HG03469 (cell line): ENCODE measurements at regions not wholly inside any gene's neighbourhood (a gene's known extent, or its start where the extent isn't known, plus 50 kb on each side); places are given as distances from the start of the nearest gene placed in this dataset.

Experiments
- ATAC-seq: cut with Tn5 transposase; IDR thresholded peaks from one replicate; pipeline ENCODE4 v1.9.1; 2021; ENCODE audit warnings: mild to moderate bottlenecking, moderate library complexity, moderate number of reproducible peaks; ENCODE audit not compliant: unreplicated experiment

GRCh38 chr5:61735531-61735930 is 403.5 kb downstream of the ZSWIM6 start:
- ATAC-seq = no peak

- no peak for ATAC-seq
Measured at GRCh38 chr5:61735995-61736394, 403.9 kb downstream of the ZSWIM6 start.

- ATAC-seq = no peak
Measured at GRCh38 chr5:61737301-61737963, 405.4 kb downstream of the ZSWIM6 start.

GRCh38 chr5:61737964-61738340 is 405.9 kb downstream of the ZSWIM6 start:
- ATAC-seq = no peak

DNA sequence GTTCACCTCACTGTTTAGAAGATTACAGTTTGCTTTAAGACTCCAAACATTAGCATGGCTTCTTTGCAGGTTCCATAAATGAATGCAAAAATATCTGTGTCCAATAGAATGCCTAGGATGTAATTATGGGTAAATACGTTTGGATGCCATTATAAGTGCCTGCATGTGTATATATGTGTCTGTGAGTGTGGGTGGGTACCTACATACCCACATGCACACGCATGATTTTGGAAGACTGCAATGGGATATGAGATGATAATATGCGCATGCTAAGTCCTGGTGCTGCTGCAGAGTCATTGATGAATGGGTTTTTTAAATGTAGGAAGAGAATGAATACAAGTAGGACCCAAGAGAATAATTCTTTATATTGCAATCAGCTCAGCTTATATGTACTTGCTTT is 406.4 kb downstream of the ZSWIM6 start:
- no peak for ATAC-seq

DNA sequence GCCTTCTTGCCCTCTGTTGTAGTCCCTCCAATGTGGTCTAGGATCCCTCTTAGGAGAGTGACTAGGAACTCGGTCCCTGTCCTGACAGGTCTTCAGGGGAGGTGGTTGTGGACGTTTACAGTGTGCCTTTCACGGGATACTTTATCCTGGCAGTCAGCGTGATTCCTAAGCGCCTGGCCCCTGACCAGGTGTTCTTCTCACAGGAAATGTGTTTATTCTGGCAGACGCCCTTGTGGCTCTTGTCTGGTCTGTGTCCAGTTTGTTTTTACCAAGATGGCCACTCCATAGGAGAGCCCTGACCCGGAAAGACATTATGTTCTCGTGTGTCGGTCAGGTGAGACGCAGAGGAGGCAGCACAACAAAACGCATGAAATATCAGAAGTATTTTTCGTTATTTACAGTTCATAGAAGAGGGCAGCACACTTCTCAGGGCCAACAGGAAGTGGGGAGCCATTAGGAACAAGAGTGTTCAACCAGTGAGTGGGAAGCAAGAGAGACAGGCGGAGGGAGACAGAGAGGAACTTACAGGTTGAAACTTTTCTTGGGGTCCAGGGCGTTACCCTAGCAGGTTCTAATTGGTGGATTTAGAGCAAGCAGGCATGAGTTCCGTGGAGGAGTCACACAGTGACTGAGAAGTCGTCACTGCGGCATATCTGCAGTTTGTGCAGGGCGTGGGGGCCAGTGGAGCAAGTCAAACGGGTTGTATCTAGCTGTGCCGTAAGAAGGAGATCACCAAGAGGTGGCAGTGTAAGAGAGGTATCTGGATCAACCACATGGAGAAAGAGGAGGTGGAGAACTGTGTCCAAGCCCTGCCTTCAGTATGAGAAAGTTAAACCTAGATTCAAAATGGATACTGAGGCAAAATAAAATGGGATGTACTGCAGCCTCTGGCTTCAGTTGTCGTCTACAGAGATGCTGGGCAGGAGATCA is 412.9 kb downstream of the ZSWIM6 start:
- no peak for ATAC-seq

GRCh38 chr5:61746831-61747575 is 414.9 kb downstream of the ZSWIM6 start:
- no peak for ATAC-seq

- ATAC-seq = no peak
Measured at GRCh38 chr5:61748121-61748520, 416.1 kb downstream of the ZSWIM6 start.

- no peak for ATAC-seq
Measured at GRCh38 chr5:61748651-61749050, 416.6 kb downstream of the ZSWIM6 start.

- ATAC-seq = no peak
Measured at GRCh38 chr5:61752588-61752987, 420.5 kb downstream of the ZSWIM6 start.

DNA sequence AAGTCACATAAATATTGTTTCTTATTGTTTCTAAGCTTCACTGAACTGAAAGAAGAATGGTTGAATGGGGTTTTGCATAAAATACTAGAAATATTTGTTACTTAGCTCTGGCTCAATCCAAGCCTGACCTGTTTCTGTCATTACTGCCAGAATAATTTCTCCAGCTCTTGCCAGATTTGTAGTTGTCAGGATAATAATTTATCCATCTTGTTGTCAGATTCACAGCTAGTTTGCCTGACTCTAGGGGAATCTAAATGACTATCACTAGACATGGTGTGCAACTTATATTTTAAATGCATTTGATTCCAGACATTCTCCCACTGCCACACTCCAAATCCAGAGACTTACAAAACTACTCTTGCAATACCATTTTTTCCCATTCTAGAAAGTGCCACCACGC is 422.7 kb downstream of the ZSWIM6 start:
- no peak for ATAC-seq

DNA sequence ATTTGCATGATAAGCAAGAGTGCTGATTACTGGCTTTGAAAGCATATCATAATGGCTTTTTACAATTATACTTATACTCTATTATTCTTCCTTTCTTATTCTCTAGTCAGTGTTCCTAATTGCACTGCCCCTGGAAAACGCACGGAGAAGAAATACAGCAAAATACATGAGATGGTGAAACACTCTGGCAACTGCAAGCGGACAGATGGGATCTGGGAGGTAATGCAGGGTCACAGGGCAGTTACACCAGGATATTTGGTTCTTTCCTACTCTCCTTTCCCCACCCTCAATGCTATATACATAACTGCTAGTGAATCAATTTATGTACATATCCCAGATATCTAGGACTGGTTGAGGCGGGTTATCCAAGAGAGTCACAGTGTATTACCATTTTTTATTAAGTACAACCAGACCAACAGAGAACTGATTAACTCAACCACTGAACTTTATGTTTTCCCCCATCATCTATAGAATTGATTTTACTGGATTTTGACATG is 423.7 kb downstream of the ZSWIM6 start:
- no peak for ATAC-seq

DNA sequence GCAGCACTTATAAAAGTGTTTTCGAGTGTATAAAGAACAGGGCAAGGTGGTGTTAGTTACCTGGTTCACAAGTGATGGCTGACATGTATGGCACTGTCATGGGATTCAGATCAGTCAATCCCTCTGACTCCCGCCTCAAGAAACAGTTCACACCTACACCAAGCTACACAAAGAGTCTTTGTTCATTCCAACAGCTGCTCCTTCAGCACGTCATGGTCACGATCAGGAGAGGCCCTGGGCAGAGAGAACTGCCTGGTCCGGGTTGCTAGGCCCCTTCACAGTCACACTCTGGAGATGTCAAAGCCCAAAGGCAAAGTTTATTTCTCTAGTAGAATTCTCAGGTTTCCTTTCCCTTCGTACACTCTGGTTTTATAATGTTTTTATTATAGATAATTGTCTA is 426.7 kb downstream of the ZSWIM6 start:
- no peak for ATAC-seq

- ATAC-seq = no peak
Measured at GRCh38 chr5:61765471-61765870, 433.4 kb downstream of the ZSWIM6 start.

DNA sequence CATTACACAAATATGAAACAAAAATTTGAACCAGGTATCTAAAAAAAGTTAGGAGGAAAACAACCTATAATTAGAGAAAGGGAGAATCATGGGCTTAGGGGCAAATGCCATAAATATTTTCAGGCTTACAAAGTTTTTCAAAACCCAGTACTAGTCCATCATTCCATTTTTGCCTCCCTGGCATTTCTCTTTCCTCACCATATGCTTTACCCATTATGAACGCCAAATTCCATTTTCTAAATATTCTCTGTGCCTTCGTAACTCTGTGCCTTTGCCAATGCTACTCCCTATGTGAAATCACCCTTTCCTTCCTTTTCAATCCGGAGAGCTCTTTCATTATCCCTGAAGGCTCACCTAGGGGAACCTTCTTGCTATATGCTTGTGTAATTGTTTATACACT is 434.1 kb downstream of the ZSWIM6 start:
- ATAC-seq = no peak

DNA sequence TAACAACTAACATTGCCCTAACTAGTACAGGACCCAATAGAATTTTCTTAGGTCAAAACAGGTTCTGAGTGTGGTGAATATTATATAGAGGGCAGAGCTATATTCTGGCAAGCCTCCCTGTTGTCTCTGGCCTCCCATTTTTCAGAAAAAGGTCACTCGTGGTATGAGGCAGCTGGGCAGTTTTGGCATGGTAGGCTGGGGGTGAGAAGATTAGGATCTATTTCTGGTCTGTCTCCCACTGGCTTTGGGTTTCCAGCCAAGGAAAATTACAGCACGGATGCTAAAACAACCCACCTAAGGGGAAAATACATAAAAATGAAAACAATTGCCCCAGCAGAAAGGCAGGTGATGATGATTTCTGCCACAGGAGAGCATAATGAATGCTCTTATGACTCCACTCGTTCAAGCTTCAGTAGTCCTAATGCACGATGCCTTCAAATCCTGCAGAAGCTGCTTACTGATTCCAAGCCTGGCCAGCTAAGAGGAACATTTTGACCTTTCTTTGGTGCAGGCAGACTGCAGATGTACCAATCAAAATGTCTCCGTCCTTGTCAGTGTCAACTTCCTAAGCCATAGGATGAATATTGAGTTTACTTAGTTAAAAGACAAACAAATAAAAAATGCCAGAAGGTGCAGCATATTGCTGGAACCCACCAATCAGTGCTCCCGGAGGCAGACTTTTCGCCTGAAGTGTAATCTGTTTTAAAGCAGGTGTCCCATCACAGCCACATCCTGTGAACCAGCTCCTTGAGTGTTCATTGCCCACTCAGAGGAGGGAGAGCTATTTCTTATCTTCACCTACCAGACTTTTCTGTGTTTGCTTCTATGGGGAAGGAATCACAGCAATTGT is 435.4 kb downstream of the ZSWIM6 start:
- no peak for ATAC-seq

DNA sequence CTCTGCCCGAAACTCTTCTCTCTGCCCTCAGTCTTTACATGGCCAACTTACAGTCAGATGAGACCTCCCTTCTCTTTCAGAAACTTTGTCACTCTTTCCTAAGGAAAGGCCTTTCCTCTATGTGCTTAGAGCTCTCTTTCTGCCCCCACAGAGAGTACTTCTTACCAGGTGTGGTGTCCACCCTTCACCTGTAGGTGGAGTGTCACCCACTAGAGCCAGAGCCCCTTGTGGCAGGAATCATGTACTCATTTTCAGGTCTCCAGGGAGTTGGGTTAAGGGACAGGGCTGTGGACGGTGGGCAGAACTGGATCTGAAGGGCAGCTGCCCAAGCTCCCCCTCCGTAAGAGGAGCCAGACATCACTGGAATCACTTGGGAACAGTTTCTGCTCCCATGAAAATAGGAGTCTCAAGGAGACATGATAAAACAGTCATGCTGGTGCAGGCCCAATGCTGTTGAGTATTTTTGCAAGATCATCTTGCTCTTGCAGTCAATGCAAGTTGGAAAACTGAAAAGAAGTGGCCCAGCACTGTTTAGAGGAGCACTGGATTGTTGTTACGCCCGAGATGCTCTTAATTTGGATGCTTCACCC is 436.7 kb downstream of the ZSWIM6 start:
- ATAC-seq = peak; percentile 91

GRCh38 chr5:61771062-61771461 is 439.0 kb downstream of the ZSWIM6 start:
- ATAC-seq = no peak

GRCh38 chr5:61771808-61772207 is 439.8 kb downstream of the ZSWIM6 start:
- ATAC-seq = no peak

DNA sequence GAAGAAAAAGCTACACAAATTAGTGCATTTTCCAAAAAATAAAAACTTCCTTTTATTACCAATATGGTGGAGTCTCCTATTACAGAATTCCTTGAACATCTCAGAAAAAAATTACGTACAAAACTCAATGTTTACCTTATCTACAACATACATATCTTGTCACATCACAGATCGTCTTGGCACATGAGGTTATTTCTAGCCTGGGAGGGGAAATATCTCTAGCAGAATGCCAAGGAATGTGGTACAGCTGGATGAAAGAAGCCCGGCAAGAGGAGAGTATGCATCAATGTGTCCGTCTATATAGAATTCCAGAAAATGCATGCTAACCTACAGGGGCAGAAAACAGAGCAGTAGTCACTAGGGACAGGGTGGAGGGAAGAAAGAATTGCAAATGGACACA is 443.8 kb downstream of the ZSWIM6 start:
- ATAC-seq = no peak
